Esophagus squamous epithelium (tissue), 5 donors: ENCODE measurements at regions not wholly inside any gene's neighbourhood (a gene's known extent, or its start where the extent isn't known, plus 50 kb on each side); places are given as distances from the start of the nearest gene placed in this dataset.
"Not testable (repeated sequence)": the region's sequence is repeated elsewhere in the genome, so short reads cannot be mapped to it uniquely, and the experiment has no call there.

Experiments used
- DNase-seq: peaks from one replicate; lab custom pipeline; 2025; lab: John Stamatoyannopoulos, UW
- H3K27ac ChIP-seq, 4 donors: fragments of 200-600 bp; sonication (generic); one replicate each; pipeline ENCODE4 v1.5.1; 2016 to 2019; ENCODE audit warnings: mild to moderate bottlenecking in 1 of 4
- H3K27me3 ChIP-seq, 4 donors: fragments of 200-600 bp; sonication (generic); 1 replicate in 3 of 4; 2 replicates in 1 of 4; pipeline versions ENCODE4 v1.5.1 to v1.6.0; 2017 to 2021; ENCODE audit warnings: antibody characterized with exemption in 1 of 4
- H3K36me3 ChIP-seq, 3 donors: fragments of 200-600 bp; sonication (generic); one replicate each; pipeline ENCODE4 v1.5.1; 2016 to 2019
- H3K4me1 ChIP-seq, 3 donors: fragments of 200-600 bp; sonication (generic); one replicate each; pipeline ENCODE4 v1.5.1; 2017 to 2019
- H3K4me3 ChIP-seq, 4 donors: fragments of 200-600 bp; sonication (generic); 1 replicate in 3 of 4; 2 replicates in 1 of 4; pipeline ENCODE4 v1.5.1; 2016 to 2019; ENCODE audit warnings: mild to moderate bottlenecking in 2 of 4, moderate library complexity in 1 of 4
- H3K9me3 ChIP-seq, 3 donors: fragments of 200-600 bp; sonication (generic); one replicate each; pipeline ENCODE4 v1.5.1; 2016 to 2019
- WGBS, 2 donors: methylation state at CpG; one replicate each; pipeline ENCODE4 v1.1.5; 2018; 5-methylcytosine and 5-hydroxymethylcytosine counted together
- intact Hi-C: fragments of 100-400 bp; cut with DNase I; formaldehyde crosslinking; loops from one replicate; pipeline ENCODE4 v1.15.0; 2022
- donor health status: DM: yes; HTN: yes; CAD: no.

- DNase-seq, H3K4me3 ChIP-seq, H3K27ac ChIP-seq, H3K27me3 ChIP-seq, H3K4me1 ChIP-seq, H3K36me3 ChIP-seq, intact Hi-C loops: not testable (repeated sequence)
- peaks cover 0 to 46% (median 3%) of the 10 kb centered on the region in 3 donors for H3K9me3 ChIP-seq
- WGBS, 2 donors = 59 to 61% methylated on average over 14 of the region's 14 CpGs
These were observed 1763.8 kb upstream of the TPTE start for GRCh38 chr21:8757399-8758093.

GRCh38 chr21:8758921-8759367 is 1762.4 kb upstream of the TPTE start:
- intact Hi-C loops = not testable (repeated sequence)
- 79 to 82% methylated on average over 15 to 25 of the region's 25 CpGs for WGBS, 2 donors

GRCh38 chr21:8762241-8762640 is 1759.1 kb upstream of the TPTE start:
- intact Hi-C loops, H3K4me3 ChIP-seq, H3K27ac ChIP-seq, H3K36me3 ChIP-seq, DNase-seq, H3K4me1 ChIP-seq, H3K27me3 ChIP-seq: not testable (repeated sequence)
- 12 to 25% methylated on average over 2 of the region's 2 CpGs for WGBS, 2 donors
- H3K9me3 ChIP-seq = peaks cover 0 to 75% (median 12%) of the 10 kb centered on the region in 3 donors

More at GRCh38 chr21:8758921-8759367, 1762.4 kb upstream of the TPTE start:
- not testable (repeated sequence) for H3K27me3 ChIP-seq, DNase-seq, H3K36me3 ChIP-seq, H3K4me1 ChIP-seq, H3K4me3 ChIP-seq, H3K27ac ChIP-seq
- peaks cover 0 to 53% (median 7%) of the 10 kb centered on the region in 3 donors for H3K9me3 ChIP-seq

- WGBS, 2 donors = 59 to 66% methylated on average over 9 of the region's 9 CpGs
- H3K36me3 ChIP-seq, H3K4me1 ChIP-seq, H3K27me3 ChIP-seq, DNase-seq, H3K4me3 ChIP-seq, H3K27ac ChIP-seq, intact Hi-C loops: not testable (repeated sequence)
- peaks cover 0 to 63% (median 9%) of the 10 kb centered on the region in 3 donors for H3K9me3 ChIP-seq
These were observed 1757.0 kb upstream of the TPTE start for GRCh38 chr21:8764416-8764815.

GRCh38 chr21:8766142-8766541 is 1755.2 kb upstream of the TPTE start:
- not testable (repeated sequence) for DNase-seq

GRCh38 chr21:8772910-8773514 is 1748.4 kb upstream of the TPTE start:
- H3K4me3 ChIP-seq, H3K36me3 ChIP-seq, H3K27ac ChIP-seq, DNase-seq, intact Hi-C loops, H3K4me1 ChIP-seq, H3K27me3 ChIP-seq: not testable (repeated sequence)
- 82 to 87% methylated on average over 3 to 11 of the region's 13 CpGs for WGBS, 2 donors
- H3K9me3 ChIP-seq = peaks cover 0 to 61% (median 0%) of the 10 kb centered on the region in 3 donors

More at GRCh38 chr21:8766142-8766541, 1755.2 kb upstream of the TPTE start:
- H3K27me3 ChIP-seq, intact Hi-C loops, H3K4me1 ChIP-seq, H3K27ac ChIP-seq, H3K36me3 ChIP-seq, H3K4me3 ChIP-seq: not testable (repeated sequence)
- WGBS, 2 donors = 47 to 48% methylated on average over 5 of the region's 5 CpGs
- peaks cover 0 to 63% (median 9%) of the 10 kb centered on the region in 3 donors for H3K9me3 ChIP-seq

- peaks cover 0 to 71% (median 0%) of the 10 kb centered on the region in 3 donors for H3K9me3 ChIP-seq
- H3K27me3 ChIP-seq = not testable (repeated sequence)
- WGBS, 2 donors = 49 to 58% methylated on average over 6 to 7 of the region's 15 CpGs
These were observed 1745.7 kb upstream of the TPTE start for GRCh38 chr21:8775591-8776215.

GRCh38 chr21:8777260-8777659 is 1744.1 kb upstream of the TPTE start:
- intact Hi-C loops, DNase-seq, H3K4me3 ChIP-seq, H3K36me3 ChIP-seq, H3K4me1 ChIP-seq, H3K27ac ChIP-seq, H3K27me3 ChIP-seq: not testable (repeated sequence)
- H3K9me3 ChIP-seq = peaks cover 0 to 63% (median 0%) of the 10 kb centered on the region in 3 donors
- 43 to 62% methylated on average over 8 of the region's 8 CpGs for WGBS, 2 donors

More at GRCh38 chr21:8775591-8776215, 1745.7 kb upstream of the TPTE start:
- H3K4me3 ChIP-seq, H3K4me1 ChIP-seq, H3K27ac ChIP-seq, H3K36me3 ChIP-seq, intact Hi-C loops, DNase-seq: not testable (repeated sequence)

- H3K4me3 ChIP-seq, H3K36me3 ChIP-seq, DNase-seq, H3K27ac ChIP-seq, intact Hi-C loops, H3K4me1 ChIP-seq, H3K27me3 ChIP-seq: not testable (repeated sequence)
- H3K9me3 ChIP-seq = peaks cover 0 to 50% (median 0%) of the 10 kb centered on the region in 3 donors
- WGBS, 2 donors = 43 to 61% methylated on average over 7 to 11 of the region's 11 CpGs
These were observed 1742.9 kb upstream of the TPTE start for GRCh38 chr21:8778323-8779085.

GRCh38 chr21:8812840-8813239 is 1708.5 kb upstream of the TPTE start:
- 64 to 65% methylated on average over 11 to 13 of the region's 16 CpGs for WGBS, 2 donors
- H3K36me3 ChIP-seq, H3K9me3 ChIP-seq, intact Hi-C loops, H3K27me3 ChIP-seq, DNase-seq, H3K27ac ChIP-seq, H3K4me1 ChIP-seq, H3K4me3 ChIP-seq: not testable (repeated sequence)

- H3K4me3 ChIP-seq, H3K27ac ChIP-seq, H3K36me3 ChIP-seq, H3K27me3 ChIP-seq, H3K9me3 ChIP-seq, H3K4me1 ChIP-seq, DNase-seq, intact Hi-C loops: not testable (repeated sequence)
- WGBS, 2 donors = 62 to 70% methylated on average over 5 to 6 of the region's 8 CpGs
These were observed 1687.1 kb upstream of the TPTE start for GRCh38 chr21:8834264-8834663.
